GM12878 (cell line): ENCODE measurements at regions not wholly inside any gene's neighbourhood (a gene's known extent, or its start where the extent isn't known, plus 50 kb on each side); places are given as distances from the start of the nearest gene placed in this dataset.

Experiments
- ATAC-seq: fragments of 200-7000 bp; cut with Tn5 transposase; 3 replicates; pipeline ENCODE4 v1.9.1; 2020; ENCODE audit warnings: mild to moderate bottlenecking, moderate library complexity
- BruUV-seq: library from RNA; stranded (reverse); fragments of 400-500 nt; replicated peaks from 2 replicates; lab custom pipeline; 2021; lab: Mats Ljungman, UMichigan
- CTCF ChIA-PET: fragments of 300-600 bp; sonication (Branson Sonifier 250); formaldehyde crosslinking; extraction: SDS; loops from one replicate; lab custom pipeline; 2021; ENCODE audit warnings: inconsistent platforms; lab: Yijun Ruan, JAX
- POLR2A ChIA-PET: fragments of 350-600 bp; formaldehyde crosslinking; extraction: SDS; loops from one replicate; lab custom pipeline; 2021; ENCODE audit warnings: inconsistent platforms; lab: Charles Lee
- RAD21 ChIA-PET: fragments of 300-600 bp; sonication (Branson Sonifier 250); formaldehyde crosslinking; loops from one replicate; lab custom pipeline; 2023; ENCODE audit warnings: antibody characterized with exemption; ENCODE audit not compliant: unreplicated experiment; lab: Charles Lee
- SMC1A ChIA-PET: fragments of 300-600 bp; sonication (Branson Sonifier 250); formaldehyde crosslinking; loops from one replicate; lab custom pipeline; 2023; ENCODE audit not compliant: unreplicated experiment, uncharacterized antibody; lab: Charles Lee
- DNase-seq: peaks from one replicate; pipeline ENCODE4 v3.0.0-alpha.2; 2011; ENCODE audit warnings: low read depth, low spot score
- FAIRE-seq: peaks from 3 replicates; lab custom pipeline; 2011; peaks lifted over from hg19 to GRCh38; lab: Jason Lieb, UNC
- H2AFZ ChIP-seq: 2 replicates; pipeline ENCODE4 v1.6.0; 2011; ENCODE audit warnings: low read depth, low read length, control low read depth; ENCODE audit not compliant: control insufficient read depth
- H3K27ac ChIP-seq: 2 replicates; pipeline ENCODE4 v1.5.1; 2011; ENCODE audit warnings: control low read depth; ENCODE audit not compliant: control insufficient read depth, insufficient read depth
- H3K27me3 ChIP-seq, 2 experiments: replicated peaks in 1 of 2; 2 replicates each; pipeline versions ENCODE4 v1.6.0 to v1.6.1; 2011; ENCODE audit warnings: low read length in 1 of 2; ENCODE audit not compliant: control insufficient read depth in 2 of 2, insufficient read depth in 2 of 2
- H3K36me3 ChIP-seq, 2 experiments: 2 replicates each; pipeline ENCODE4 v1.5.1; 2011; ENCODE audit warnings: low read length in 1 of 2; ENCODE audit not compliant: control insufficient read depth in 2 of 2, insufficient read depth in 2 of 2
- H3K4me1 ChIP-seq: 2 replicates; pipeline ENCODE4 v1.6.1; 2011; ENCODE audit warnings: mild to moderate bottlenecking, low read length, moderate library complexity, mixed read lengths; ENCODE audit not compliant: control insufficient read depth, insufficient read depth
- H3K4me2 ChIP-seq: 2 replicates; pipeline ENCODE4 v1.6.0; 2011; ENCODE audit warnings: control low read depth; ENCODE audit not compliant: control insufficient read depth, insufficient read depth
- H3K4me3 ChIP-seq: fragments of 200-600 bp; sonication (generic); 2 replicates; pipeline ENCODE4 v1.5.1; 2016
- H3K79me2 ChIP-seq: 2 replicates; pipeline ENCODE4 v1.6.0; 2011; ENCODE audit warnings: low read length; ENCODE audit not compliant: control insufficient read depth, insufficient read depth
- H3K9ac ChIP-seq: 2 replicates; pipeline ENCODE4 v1.8.0; 2011; ENCODE audit warnings: low read length, control low read depth, mixed read lengths; ENCODE audit not compliant: control insufficient read depth, insufficient read depth
- H3K9me3 ChIP-seq: replicated peaks from 3 replicates; pipeline ENCODE4 v1.5.1; 2011; ENCODE audit warnings: mild to moderate bottlenecking, low read length; ENCODE audit not compliant: control insufficient read depth, insufficient read depth
- H4K20me1 ChIP-seq: 2 replicates; pipeline ENCODE4 v1.6.0; 2011; ENCODE audit not compliant: control insufficient read depth, insufficient read depth
- BACH1 ChIP-seq: fragments of 450-650 bp; IDR thresholded peaks from 2 replicates; pipeline ENCODE4 v1.6.1; 2017; ENCODE audit warnings: mild to moderate bottlenecking, borderline replicate concordance
- BCL11A ChIP-seq: IDR thresholded peaks from 2 replicates; pipeline ENCODE4 v1.6.1; 2011; ENCODE audit warnings: low read depth, low read length
- BMI1 ChIP-seq: fragments of 450-650 bp; IDR thresholded peaks from 2 replicates; pipeline ENCODE4 v1.6.1; 2016; ENCODE audit warnings: mild to moderate bottlenecking, moderate library complexity, borderline replicate concordance
- EED ChIP-seq: sonication (generic); IDR thresholded peaks from 2 replicates; pipeline ENCODE4 v1.6.1; 2016; ENCODE audit warnings: antibody characterized with exemption, low read depth
- GABPA ChIP-seq: IDR thresholded peaks from 2 replicates; pipeline ENCODE4 v1.6.1; 2014; ENCODE audit warnings: antibody characterized with exemption, low read depth, mild to moderate bottlenecking, inconsistent platforms
- HDAC6 ChIP-seq: fragments of 200-600 bp; sonication (generic); IDR thresholded peaks from one replicate; pipeline ENCODE4 v1.8.0; 2017; ENCODE audit warnings: antibody characterized with exemption; ENCODE audit not compliant: unreplicated experiment
- KAT2A ChIP-seq: conservative IDR thresholded peaks from 2 replicates; pipeline ENCODE4 v1.6.1; 2011; ENCODE audit warnings: low read depth, low read length; ENCODE audit not compliant: control insufficient read depth
- WGBS: methylation state at CpG from one replicate; pipeline ENCODE4 v1.1.6; 2016; ENCODE audit warnings: low lambda C conversion rate; ENCODE audit not compliant: insufficient replicate concordance, insufficient coverage; ENCODE audit errors: missing lambda C conversion rate; 5-methylcytosine and 5-hydroxymethylcytosine counted together
- in situ Hi-C: fragments of 300-500 bp; cut with MboI; formaldehyde crosslinking; loops from 9 replicates; pipeline ENCODE4 v1.14.3; 2018; ENCODE audit warnings: mixed read lengths
- intact Hi-C: fragments of 100-400 bp; cut with micrococcal nuclease; formaldehyde crosslinking; loops from one replicate; pipeline ENCODE4 v1.14.2; 2022; ENCODE audit not compliant: unreplicated experiment

DNA sequence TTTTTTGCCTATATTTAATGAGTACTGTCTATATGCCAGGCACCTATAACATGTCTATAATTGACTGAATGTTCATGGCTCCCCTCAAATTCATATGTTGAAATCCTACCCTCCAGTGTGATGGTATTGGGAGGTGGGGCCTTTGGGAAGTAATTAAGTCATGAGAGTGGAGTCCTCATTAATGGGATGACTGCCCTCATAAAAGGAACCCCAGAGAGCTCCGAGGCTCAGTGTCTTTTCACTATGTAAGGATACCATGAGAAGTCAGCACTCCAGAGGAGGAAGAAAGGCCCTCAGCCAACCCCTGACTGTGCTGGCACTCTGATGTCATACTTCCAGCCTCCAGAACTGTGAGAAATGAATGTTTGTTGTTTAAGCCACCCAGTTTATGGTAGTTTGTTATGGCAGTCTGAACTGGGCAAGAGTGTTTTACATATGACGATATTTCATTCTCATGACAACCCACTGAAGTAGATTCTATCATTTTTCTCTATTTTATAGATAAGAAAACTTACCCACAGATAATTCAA, 61.1 kb upstream of the PCGF5 start:
- Histone ChIP-seq H2AFZ (no peak overlapping the region), H3K79me2 (peaks cover 13% of the 10 kb centered on the region), H3K27me3 (no peaks in the 10 kb centered on the region), H3K4me2 (no peak overlapping the region), H3K9me3 (no peaks in the 10 kb centered on the region), H3K36me3 (no peaks in the 10 kb centered on the region), H3K9ac (no peak overlapping the region), H3K4me3 (no peak overlapping the region)
- POLR2A ChIA-PET: no interaction called here
- intact Hi-C loops: no loop called here
- 80% methylated on average over 2 of the region's 2 CpGs for WGBS
- TF ChIP-seq GABPA (no peak), BCL11A (no peak), EED (no peak), BACH1 (no peak), KAT2A (no peak), BMI1 (no peak), HDAC6 (no peak)
- TF ChIP-seq, all 136 proteins: peak for 0
- SMC1A ChIA-PET: interaction anchor here (3.6 kb wide), 1 partner anchor 91 kb away, joined by 16 read pairs; no protein-coding TSS in a partner anchor
- no TSS peak for BruUV-seq
- CTCF ChIA-PET: interaction anchor here (1.1 to 2.5 kb wide), 4 partner anchors 68 to 153 kb away, joined by 3 to 6 read pairs (median 6); no protein-coding TSS in a partner anchor
- no peak for DNase-seq
- Histone ChIP-seq H3K4me1 (peaks cover 3% of the 10 kb centered on the region; the same call in 1 of the 2 replicates), H4K20me1 (no peaks in the 10 kb centered on the region), H3K27ac (no peak overlapping the region)
- ATAC-seq: no peak
- in situ Hi-C loops: no loop called here
- no peak for FAIRE-seq
- RAD21 ChIA-PET: interaction anchor here (1.2 kb wide), 1 partner anchor 91 kb away, joined by 3 read pairs; no protein-coding TSS in a partner anchor
